GM23248 (cell line): ENCODE measurements at regions not wholly inside any gene's neighbourhood (a gene's known extent, or its start where the extent isn't known, plus 50 kb on each side); places are given as distances from the start of the nearest gene placed in this dataset.

Experiments used
- EZH2 ChIP-seq: fragments of 200-600 bp; sonication (generic); IDR thresholded peaks from 2 replicates; pipeline ENCODE4 v1.6.1; 2018; ENCODE audit warnings: antibody characterized with exemption, mild to moderate bottlenecking; ENCODE audit not compliant: insufficient read depth, poor library complexity, severe bottlenecking
- EZH2phosphoT487 ChIP-seq: fragments of 200-600 bp; sonication (generic); IDR thresholded peaks from 2 replicates; pipeline ENCODE4 v1.6.1; 2018; ENCODE audit warnings: antibody characterized with exemption, moderate library complexity, mild to moderate bottlenecking, low read depth; ENCODE audit not compliant: insufficient read depth

DNA sequence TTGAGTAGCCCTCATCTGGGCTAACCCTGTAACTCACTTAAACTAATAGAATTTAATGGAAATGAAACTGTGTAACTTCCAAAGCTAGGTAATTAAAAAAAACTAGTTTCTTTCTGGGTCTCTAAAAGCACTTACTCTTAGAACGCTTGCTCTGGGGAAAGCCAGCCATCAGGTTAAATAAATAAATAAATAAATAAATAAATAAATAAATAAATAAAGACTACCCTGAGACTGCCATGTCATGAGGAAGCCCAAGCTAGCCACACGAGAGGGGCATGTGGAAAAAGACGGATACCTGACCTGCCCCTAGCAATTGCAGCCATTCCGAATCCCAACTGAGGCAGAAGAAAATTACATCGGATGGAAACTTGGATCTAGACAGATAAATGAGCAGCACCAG is 51.3 kb upstream of the FER start:
- TF ChIP-seq EZH2phosphoT487 (no peak), EZH2 (no peak)
